HepG2 (cell line): ENCODE measurements at regions not wholly inside any gene's neighbourhood (a gene's known extent, or its start where the extent isn't known, plus 50 kb on each side); places are given as distances from the start of the nearest gene placed in this dataset.

Source experiments
- ATAC-seq: fragments of 200-7000 bp; cut with Tn5 transposase; 3 replicates; pipeline ENCODE4 v1.9.1; 2020; ENCODE audit warnings: mild to moderate bottlenecking, moderate library complexity
- BruUV-seq: library from RNA; stranded (reverse); fragments of 400-500 nt; replicated peaks from 2 replicates; lab custom pipeline; 2021; lab: Mats Ljungman, UMichigan
- CTCF ChIA-PET: fragments of 300-600 bp; formaldehyde crosslinking; extraction: SDS; loops from one replicate; lab custom pipeline; 2021; ENCODE audit warnings: low total read pairs, inconsistent platforms, low intra/inter-chr PET ratio; lab: Yijun Ruan, JAX
- POLR2A ChIA-PET: fragments of 350-600 bp; sonication (Branson Sonifier 250); formaldehyde crosslinking; loops from one replicate; lab custom pipeline; 2020; ENCODE audit warnings: antibody characterized with exemption, inconsistent platforms; lab: Yijun Ruan, JAX
- DNase-seq: peaks from one replicate; pipeline ENCODE4 v3.0.0-alpha.2; 2015; ENCODE audit warnings: low spot score
- FAIRE-seq: peaks from 3 replicates; lab custom pipeline; 2011; peaks lifted over from hg19 to GRCh38; lab: Jason Lieb, UNC
- H2AFZ ChIP-seq: one replicate; pipeline ENCODE4 v1.6.1; 2011; ENCODE audit warnings: low read length, inconsistent platforms
- H3K27ac ChIP-seq: fragments of 300-600 bp; 3 replicates; pipeline ENCODE4 v1.8.0; 2011; ENCODE audit warnings: mixed run types, mild to moderate bottlenecking, mixed read lengths, low read length, inconsistent platforms; ENCODE audit not compliant: insufficient read depth; ENCODE audit errors: extremely low read length
- H3K27me3 ChIP-seq, 2 experiments: fragments of 200-600 bp in 1 of 2; 2 replicates in 1 of 2; 3 replicates in 1 of 2; pipeline versions ENCODE4 v1.6.0 to v1.8.0; 2011; ENCODE audit warnings: low read length in 2 of 2, mild to moderate bottlenecking in 2 of 2, moderate library complexity in 2 of 2, inconsistent platforms in 1 of 2; ENCODE audit not compliant: insufficient read depth in 2 of 2, control insufficient read depth in 1 of 2
- H3K36me3 ChIP-seq, 2 experiments: fragments of 200-600 bp in 1 of 2; replicated peaks in 1 of 2; 2 replicates in 1 of 2; 3 replicates in 1 of 2; pipeline versions ENCODE4 v1.5.1 to v1.8.0; 2011; ENCODE audit warnings: low read length in 2 of 2, inconsistent platforms in 1 of 2; ENCODE audit not compliant: insufficient read depth in 2 of 2, control insufficient read depth in 1 of 2
- H3K4me1 ChIP-seq: 2 replicates; pipeline ENCODE4 v1.5.1; 2012; ENCODE audit warnings: low read length, inconsistent platforms; ENCODE audit not compliant: insufficient read depth
- H3K4me2 ChIP-seq: 2 replicates; pipeline ENCODE4 v1.6.0; 2011; ENCODE audit warnings: low read depth, low read length, inconsistent platforms
- H3K4me3 ChIP-seq, 3 experiments: fragments of 200-600 bp in 1 of 3; sonication (generic), shearing (Covaris generic) in 1 of 3; replicated peaks in 1 of 3; 2 replicates each; pipeline ENCODE4 v1.5.1; 2011 to 2016; ENCODE audit warnings: low read length in 3 of 3, inconsistent platforms in 2 of 3, low read depth in 2 of 3, mild to moderate bottlenecking in 2 of 3, control low read depth in 1 of 3, mixed read lengths in 1 of 3; ENCODE audit not compliant: insufficient read depth in 1 of 3
- H3K79me2 ChIP-seq: one replicate; pipeline ENCODE4 v1.6.1; 2011; ENCODE audit warnings: low read length, inconsistent platforms; ENCODE audit not compliant: insufficient read depth
- H3K9ac ChIP-seq: 2 replicates; pipeline ENCODE4 v1.6.0; 2011; ENCODE audit warnings: mild to moderate bottlenecking, low read depth, low read length, inconsistent platforms; ENCODE audit not compliant: insufficient read depth
- H3K9me3 ChIP-seq: 2 replicates; pipeline ENCODE4 v1.5.1; 2012; ENCODE audit warnings: mild to moderate bottlenecking, low read length
- H4K20me1 ChIP-seq: 2 replicates; pipeline ENCODE4 v1.6.0; 2011; ENCODE audit warnings: inconsistent platforms, mild to moderate bottlenecking, low read length, moderate library complexity; ENCODE audit not compliant: insufficient read depth
- CREB1 ChIP-seq, 2 experiments: fragments of 450-650 bp in 1 of 2; IDR thresholded peaks; 2 replicates each; pipeline ENCODE4 v1.6.1; 2016 to 2017; ENCODE audit warnings: control low read depth in 1 of 2, mild to moderate bottlenecking in 1 of 2, missing compliant biosample characterization in 1 of 2, missing genetic modification characterization in 1 of 2
- KAT2B ChIP-seq: fragments of 150-350 bp; IDR thresholded peaks from 2 replicates; pipeline ENCODE4 v1.6.1; 2014; ENCODE audit warnings: low read depth, low read length, borderline replicate concordance
- PITX1 ChIP-seq: sonication (generic); formaldehyde crosslinking; IDR thresholded peaks from 2 replicates; pipeline ENCODE4 v1.5.1; 2020; ENCODE audit warnings: mild to moderate bottlenecking, missing genetic modification reagents
- RBAK ChIP-seq: sonication (generic); formaldehyde crosslinking; IDR thresholded peaks from 2 replicates; pipeline ENCODE4 v1.5.1; 2020; ENCODE audit warnings: mild to moderate bottlenecking, missing genetic modification reagents
- RFX3 ChIP-seq: IDR thresholded peaks from 2 replicates; pipeline ENCODE4 v1.6.1; 2016; ENCODE audit warnings: missing biosample characterization, missing genetic modification reagents
- SALL1 ChIP-seq: sonication (generic); formaldehyde crosslinking; IDR thresholded peaks from 2 replicates; pipeline ENCODE4 v1.8.0; 2022; ENCODE audit warnings: mild to moderate bottlenecking, missing genetic modification reagents
- SATB2 ChIP-seq: sonication (generic); formaldehyde crosslinking; IDR thresholded peaks from 2 replicates; pipeline ENCODE4 v1.5.0; 2020; ENCODE audit warnings: missing genetic modification reagents
- TSC22D2 ChIP-seq: sonication (generic); formaldehyde crosslinking; IDR thresholded peaks from 2 replicates; pipeline ENCODE4 v1.5.1; 2020; ENCODE audit warnings: missing genetic modification reagents, mild to moderate bottlenecking, borderline replicate concordance
- ZNF143 ChIP-seq: sonication (generic); formaldehyde crosslinking; IDR thresholded peaks from 2 replicates; pipeline ENCODE4 v1.4.0; 2020; ENCODE audit warnings: missing genetic modification reagents
- ZNF205 ChIP-seq: IDR thresholded peaks from 2 replicates; pipeline ENCODE4 v1.6.1; 2018; ENCODE audit warnings: missing biosample characterization, missing genetic modification reagents
- ZNF570 ChIP-seq: sonication (generic); formaldehyde crosslinking; IDR thresholded peaks from 2 replicates; pipeline ENCODE4 v1.4.0; 2020; ENCODE audit warnings: mild to moderate bottlenecking, missing genetic modification reagents, borderline replicate concordance
- ZNF772 ChIP-seq: sonication (generic); formaldehyde crosslinking; IDR thresholded peaks from 2 replicates; pipeline ENCODE4 v1.5.0; 2020; ENCODE audit warnings: mild to moderate bottlenecking, missing genetic modification reagents
- WGBS: methylation state at CpG from one replicate; pipeline ENCODE4 v1.1.6; 2017; ENCODE audit warnings: low lambda C conversion rate; 5-methylcytosine and 5-hydroxymethylcytosine counted together
- in situ Hi-C: cut with HindIII; loops from 2 replicates; pipeline ENCODE4 v1.10.0; 2017; ENCODE audit warnings: low pct_unique_long_range_greater_than_20kb; ENCODE audit not compliant: extremely low pct_ligation_motif_present
- intact Hi-C: fragments of 100-400 bp; cut with micrococcal nuclease; formaldehyde crosslinking; loops from one replicate; pipeline ENCODE4 v1.10.0; 2022; ENCODE audit not compliant: unreplicated experiment
- TF ChIP-seq, protein P1 (sequence below): sonication (generic); formaldehyde crosslinking; IDR thresholded peaks from 2 replicates; pipeline ENCODE4 v1.5.0; 2020; ENCODE audit warnings: mild to moderate bottlenecking, missing genetic modification reagents, moderate library complexity
- TF ChIP-seq, protein P2 (sequence below): sonication (generic); formaldehyde crosslinking; IDR thresholded peaks from 2 replicates; pipeline ENCODE4 v1.5.1; 2020; ENCODE audit warnings: mild to moderate bottlenecking, missing genetic modification reagents, moderate library complexity
- TF ChIP-seq, protein P3 (sequence below): sonication (generic); formaldehyde crosslinking; IDR thresholded peaks from 2 replicates; pipeline ENCODE4 v1.4.0; 2020; ENCODE audit warnings: mild to moderate bottlenecking, missing genetic modification reagents

DNA sequence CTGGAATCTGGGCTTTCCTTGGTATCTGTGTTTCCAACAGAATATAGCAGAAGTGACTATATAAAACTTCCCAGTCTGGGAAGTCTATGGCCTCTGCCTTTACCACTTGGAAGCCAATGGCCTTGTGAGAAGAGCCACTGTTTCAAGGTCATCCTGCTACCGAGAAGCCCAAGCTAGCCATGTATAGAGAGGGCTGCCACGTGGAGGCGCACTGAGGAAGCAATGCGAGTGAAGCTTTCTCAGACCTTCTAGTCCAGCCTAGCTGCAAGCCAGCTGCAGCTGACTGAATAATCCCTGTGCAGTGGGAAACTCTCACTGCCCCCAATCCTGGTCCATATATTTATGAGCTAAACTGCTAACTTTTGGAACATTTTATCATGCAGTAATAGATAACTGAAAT lies 661.8 kb upstream of the RIOK2 start:
- ATAC-seq, result 0 out of 3 replicates have a peak, but pooled peaks have one; percentile 31
- Histone ChIP-seq H3K4me3 (no peak overlapping the region), H3K9ac (no peak overlapping the region), H3K4me1 (no peaks in the 10 kb centered on the region), H3K9me3 (0 out of 2 replicates have a peak, but pooled peaks cover 4% of the 10 kb centered on the region), H3K27ac (no peak overlapping the region), H4K20me1 (no peaks in the 10 kb centered on the region), H3K27me3 (no peaks in the 10 kb centered on the region), H3K4me2 (no peak overlapping the region), H3K79me2 (no peaks in the 10 kb centered on the region), H3K36me3 (no peaks in the 10 kb centered on the region), H2AFZ (no peak overlapping the region)
- FAIRE-seq, result no peak
- no peak for TF ChIP-seq ZNF772
- TF ChIP-seq, protein P1, sequence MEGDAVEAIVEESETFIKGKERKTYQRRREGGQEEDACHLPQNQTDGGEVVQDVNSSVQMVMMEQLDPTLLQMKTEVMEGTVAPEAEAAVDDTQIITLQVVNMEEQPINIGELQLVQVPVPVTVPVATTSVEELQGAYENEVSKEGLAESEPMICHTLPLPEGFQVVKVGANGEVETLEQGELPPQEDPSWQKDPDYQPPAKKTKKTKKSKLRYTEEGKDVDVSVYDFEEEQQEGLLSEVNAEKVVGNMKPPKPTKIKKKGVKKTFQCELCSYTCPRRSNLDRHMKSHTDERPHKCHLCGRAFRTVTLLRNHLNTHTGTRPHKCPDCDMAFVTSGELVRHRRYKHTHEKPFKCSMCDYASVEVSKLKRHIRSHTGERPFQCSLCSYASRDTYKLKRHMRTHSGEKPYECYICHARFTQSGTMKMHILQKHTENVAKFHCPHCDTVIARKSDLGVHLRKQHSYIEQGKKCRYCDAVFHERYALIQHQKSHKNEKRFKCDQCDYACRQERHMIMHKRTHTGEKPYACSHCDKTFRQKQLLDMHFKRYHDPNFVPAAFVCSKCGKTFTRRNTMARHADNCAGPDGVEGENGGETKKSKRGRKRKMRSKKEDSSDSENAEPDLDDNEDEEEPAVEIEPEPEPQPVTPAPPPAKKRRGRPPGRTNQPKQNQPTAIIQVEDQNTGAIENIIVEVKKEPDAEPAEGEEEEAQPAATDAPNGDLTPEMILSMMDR, result peak; percentile 39; the same call in 1 of the 2 replicates
- ChIA-PET CTCF (no interaction called here), POLR2A (no interaction called here)
- no TSS peak for BruUV-seq
- no peak for DNase-seq
- intact Hi-C loops, result no loop called here
- WGBS, result 20% methylated on average over 4 of the region's 4 CpGs
- in situ Hi-C loops, result no loop called here

DNA sequence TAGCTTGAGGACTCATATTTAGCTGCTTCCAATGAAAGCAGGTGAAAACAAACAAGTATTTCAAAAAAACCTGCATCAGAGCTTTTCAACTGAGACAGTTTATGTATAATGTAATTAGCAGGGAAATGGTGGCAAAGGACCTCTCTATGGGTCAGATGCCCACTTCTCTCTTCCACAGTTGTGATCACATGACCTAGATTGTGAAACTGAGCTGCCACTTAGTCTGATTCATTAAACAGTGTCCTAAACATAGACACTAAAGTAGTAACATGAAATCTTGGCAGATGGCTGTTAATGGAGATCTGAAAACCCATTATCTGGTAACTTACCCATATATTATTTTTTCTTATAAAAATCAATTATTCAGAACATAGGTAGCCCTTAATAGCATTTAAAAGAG lies 663.6 kb upstream of the RIOK2 start:
- Histone ChIP-seq H3K9ac (no peak overlapping the region), H3K79me2 (no peaks in the 10 kb centered on the region), H3K4me2 (no peak overlapping the region), H3K36me3 (no peaks in the 10 kb centered on the region), H3K27me3 (no peaks in the 10 kb centered on the region), H4K20me1 (no peaks in the 10 kb centered on the region), H3K4me1 (no peaks in the 10 kb centered on the region), H3K27ac (no peak overlapping the region), H3K4me3 (no peak overlapping the region), H3K9me3 (0 out of 2 replicates have a peak, but pooled peaks cover 4% of the 10 kb centered on the region), H2AFZ (no peak overlapping the region)
- CTCF ChIA-PET, result no interaction called here
- POLR2A ChIA-PET, result no interaction called here
- ATAC-seq (no peak), DNase-seq (no peak), FAIRE-seq (no peak)
- intact Hi-C loops, result no loop called here
- in situ Hi-C loops, result no loop called here
- TF ChIP-seq RBAK (CRISPR knock-in tag) (no peak), RFX3 (CRISPR knock-in tag) (no peak), ZNF205 (CRISPR knock-in tag) (no peak), ZNF570 (CRISPR knock-in tag) (no peak), KAT2B (no peak), PITX1 (no peak), TSC22D2 (no peak), ZNF143 (CRISPR knock-in tag) (no peak), CREB1 (IDR thresholded peaks at IDR 0.05) (no peak), CREB1 (CRISPR knock-in tag; IDR thresholded peaks at IDR 0.05) (no peak), SALL1 (CRISPR knock-in tag) (no peak), SATB2 (CRISPR knock-in tag) (no peak)
- TF ChIP-seq, protein P2, sequence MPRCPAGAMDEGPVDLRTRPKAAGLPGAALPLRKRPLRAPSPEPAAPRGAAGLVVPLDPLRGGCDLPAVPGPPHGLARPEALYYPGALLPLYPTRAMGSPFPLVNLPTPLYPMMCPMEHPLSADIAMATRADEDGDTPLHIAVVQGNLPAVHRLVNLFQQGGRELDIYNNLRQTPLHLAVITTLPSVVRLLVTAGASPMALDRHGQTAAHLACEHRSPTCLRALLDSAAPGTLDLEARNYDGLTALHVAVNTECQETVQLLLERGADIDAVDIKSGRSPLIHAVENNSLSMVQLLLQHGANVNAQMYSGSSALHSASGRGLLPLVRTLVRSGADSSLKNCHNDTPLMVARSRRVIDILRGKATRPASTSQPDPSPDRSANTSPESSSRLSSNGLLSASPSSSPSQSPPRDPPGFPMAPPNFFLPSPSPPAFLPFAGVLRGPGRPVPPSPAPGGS (CRISPR knock-in tag), result no peak
- TF ChIP-seq, protein P3, sequence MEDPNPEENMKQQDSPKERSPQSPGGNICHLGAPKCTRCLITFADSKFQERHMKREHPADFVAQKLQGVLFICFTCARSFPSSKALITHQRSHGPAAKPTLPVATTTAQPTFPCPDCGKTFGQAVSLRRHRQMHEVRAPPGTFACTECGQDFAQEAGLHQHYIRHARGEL (CRISPR knock-in tag), result no peak
- no TSS peak for BruUV-seq
